Brain microvascular endothelial cell (primary cell): ENCODE measurements at regions not wholly inside any gene's neighbourhood (a gene's known extent, or its start where the extent isn't known, plus 50 kb on each side); places are given as distances from the start of the nearest gene placed in this dataset.

Experiments
- DNase-seq: peaks from one replicate; pipeline ENCODE4 v3.0.0-alpha.2; 2020
- H3K27ac ChIP-seq: fragments of 250-450 bp; sonication (Bioruptor Pico); 2 replicates; pipeline ENCODE4 v1.5.1; 2020; ENCODE audit warnings: mild to moderate bottlenecking, moderate library complexity
- H3K27me3 ChIP-seq: fragments of 250-450 bp; sonication (Bioruptor Pico); replicated peaks from 2 replicates; pipeline ENCODE4 v1.5.1; 2020; ENCODE audit warnings: mild to moderate bottlenecking
- H3K36me3 ChIP-seq: fragments of 250-450 bp; sonication (Bioruptor Pico); replicated peaks from 2 replicates; pipeline ENCODE4 v1.5.1; 2020; ENCODE audit warnings: mild to moderate bottlenecking
- H3K4me3 ChIP-seq: 2 replicates; pipeline ENCODE4 v1.5.1; 2011; ENCODE audit warnings: low read depth, mild to moderate bottlenecking, control low read depth, low read length, moderate library complexity
- CTCF ChIP-seq: IDR thresholded peaks from 2 replicates; pipeline ENCODE4 v1.5.1; 2011; ENCODE audit warnings: low read depth, mild to moderate bottlenecking, moderate library complexity, low read length, control low read depth, inconsistent platforms; ENCODE audit errors: missing control alignments
- in situ Hi-C: cut with HindIII; loops from 2 replicates; pipeline ENCODE4 v1.10.0; 2017; ENCODE audit warnings: low sequenced_read_pairs, low pct_ligation_motif_present

GRCh38 chr12:87922736-87923135, 106.5 kb downstream of the C12orf50 start:
- DNase-seq = no peak
- H3K36me3 ChIP-seq = no peaks in the 10 kb centered on the region
- no peak overlapping the region for H3K27ac ChIP-seq
- no peak overlapping the region for H3K4me3 ChIP-seq
- H3K27me3 ChIP-seq = no peaks in the 10 kb centered on the region
- TF ChIP-seq CTCF = no peak
- in situ Hi-C loops = no loop called here

- no peak overlapping the region for H3K27ac ChIP-seq
- DNase-seq = no peak
- no peaks in the 10 kb centered on the region for H3K27me3 ChIP-seq
- no peak overlapping the region for H3K4me3 ChIP-seq
- in situ Hi-C loops = no loop called here
- no peak for TF ChIP-seq CTCF
- no peaks in the 10 kb centered on the region for H3K36me3 ChIP-seq
Measured at GRCh38 chr12:87921621-87922020, 107.6 kb downstream of the C12orf50 start.

DNA sequence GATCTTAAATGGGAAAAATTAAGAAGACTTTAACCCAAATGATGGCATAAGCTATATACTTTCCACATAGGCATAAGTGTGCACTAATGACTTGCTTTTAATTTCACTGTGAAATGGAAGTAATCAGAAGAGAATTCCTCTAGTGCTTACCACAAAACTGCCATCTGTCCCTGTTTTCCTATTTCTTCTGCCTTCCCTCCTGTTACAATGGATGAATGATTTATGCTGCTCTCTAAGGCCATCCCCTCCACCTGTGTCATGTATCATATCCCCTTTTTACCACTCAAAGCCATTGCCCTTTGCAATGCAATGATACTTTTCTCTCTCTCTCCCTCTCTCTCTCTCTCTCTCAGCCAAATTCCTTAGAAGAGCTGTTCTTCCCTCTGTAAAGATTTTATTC, 109.1 kb downstream of the C12orf50 start:
- no peak for DNase-seq
- no peak for TF ChIP-seq CTCF

DNA sequence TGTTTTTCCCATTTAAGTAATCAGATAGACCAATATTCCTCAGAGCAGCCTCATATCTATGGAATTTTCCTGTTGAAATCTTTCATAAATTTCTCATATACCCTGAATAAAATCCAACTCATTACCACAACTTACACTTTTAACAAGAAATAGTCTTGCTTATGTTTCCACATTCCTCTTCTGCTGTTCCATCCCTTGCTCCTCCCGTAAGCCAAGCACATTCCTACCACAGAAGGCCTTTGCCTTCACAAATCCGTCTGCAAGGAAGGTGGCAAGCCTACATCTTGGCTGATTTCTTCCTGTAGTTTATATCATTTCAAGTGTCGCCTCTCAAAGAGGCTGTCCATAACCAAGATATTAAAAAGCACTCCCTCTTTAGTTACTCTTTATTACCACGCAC, 127.7 kb downstream of the C12orf50 start:
- no peaks in the 10 kb centered on the region for H3K27me3 ChIP-seq
- no peak overlapping the region for H3K4me3 ChIP-seq
- DNase-seq = no peak
- in situ Hi-C loops = no loop called here
- TF ChIP-seq CTCF = no peak
- H3K27ac ChIP-seq = no peak overlapping the region
- H3K36me3 ChIP-seq = no peaks in the 10 kb centered on the region

More for the DNA sequence above, 109.1 kb downstream of the C12orf50 start:
- Histone ChIP-seq H3K27me3 (no peaks in the 10 kb centered on the region), H3K36me3 (no peaks in the 10 kb centered on the region), H3K27ac (no peak overlapping the region), H3K4me3 (no peak overlapping the region)
- in situ Hi-C loops = no loop called here

GRCh38 chr12:87897662-87898061, 131.5 kb downstream of the C12orf50 start:
- in situ Hi-C loops = no loop called here
- Histone ChIP-seq H3K36me3 (no peaks in the 10 kb centered on the region), H3K27ac (no peak overlapping the region), H3K4me3 (no peak overlapping the region), H3K27me3 (no peaks in the 10 kb centered on the region)
- no peak for TF ChIP-seq CTCF
- DNase-seq = no peak

DNA sequence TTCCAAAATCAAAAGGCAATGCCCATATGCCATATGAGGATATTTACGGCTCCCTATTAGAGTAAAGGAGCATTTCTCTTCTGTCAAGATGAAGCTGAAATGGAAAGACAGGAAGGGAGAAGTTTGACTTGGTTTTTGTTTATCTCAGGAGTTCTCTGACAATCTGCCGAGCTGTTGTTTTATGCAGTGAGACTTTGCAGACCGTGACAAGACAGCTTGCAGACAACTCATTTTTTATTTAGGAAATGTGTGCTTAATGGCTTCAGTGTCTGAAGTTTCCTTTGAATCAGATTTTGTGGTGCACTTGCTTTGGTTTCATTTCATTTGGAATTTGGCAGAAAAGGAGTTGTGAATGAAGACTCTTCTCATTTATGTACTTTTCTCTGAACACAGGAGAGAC, 145.4 kb downstream of the C12orf50 start:
- no peak overlapping the region for H3K27ac ChIP-seq
- H3K27me3 ChIP-seq = no peaks in the 10 kb centered on the region
- H3K36me3 ChIP-seq = no peaks in the 10 kb centered on the region
- DNase-seq = no peak
- in situ Hi-C loops = no loop called here
- no peak for TF ChIP-seq CTCF
- H3K4me3 ChIP-seq = no peak overlapping the region
